ENCODE measurements at regions not wholly inside any gene's neighbourhood (a gene's known extent, or its start where the extent isn't known, plus 50 kb on each side); places are given as distances from the start of the nearest gene placed in this dataset.

GRCh38 chr20:51233345-51233744, 210.4 kb upstream of the KCNG1 start:
- H3K9me3 ChIP-seq = no peaks in the 10 kb centered on the region
- TF ChIP-seq YY1 (IDR thresholded peaks at IDR 0.05; ENCODE audit: low read depth) (no peak), TAF1 (IDR thresholded peaks at IDR 0.05; ENCODE audit: borderline replicate concordance, low read depth, low read length) (no peak), GABPA (IDR thresholded peaks at IDR 0.05; ENCODE audit: low read depth) (no peak), CTCF (IDR thresholded peaks at IDR 0.05) (no peak), RCOR1 (IDR thresholded peaks at IDR 0.05; ENCODE audit: low read length) (no peak), POLR2AphosphoS5 (IDR thresholded peaks at IDR 0.05; ENCODE audit: low read depth, low read length) (no peak), RAD21 (IDR thresholded peaks at IDR 0.05; ENCODE audit: low read length) (no peak)
- TF ChIP-seq, protein P1, sequence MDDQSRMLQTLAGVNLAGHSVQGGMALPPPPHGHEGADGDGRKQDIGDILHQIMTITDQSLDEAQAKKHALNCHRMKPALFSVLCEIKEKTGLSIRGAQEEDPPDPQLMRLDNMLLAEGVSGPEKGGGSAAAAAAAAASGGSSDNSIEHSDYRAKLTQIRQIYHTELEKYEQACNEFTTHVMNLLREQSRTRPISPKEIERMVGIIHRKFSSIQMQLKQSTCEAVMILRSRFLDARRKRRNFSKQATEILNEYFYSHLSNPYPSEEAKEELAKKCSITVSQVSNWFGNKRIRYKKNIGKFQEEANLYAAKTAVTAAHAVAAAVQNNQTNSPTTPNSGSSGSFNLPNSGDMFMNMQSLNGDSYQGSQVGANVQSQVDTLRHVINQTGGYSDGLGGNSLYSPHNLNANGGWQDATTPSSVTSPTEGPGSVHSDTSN (IDR thresholded peaks at IDR 0.05) = no peak
- no peaks in the 10 kb centered on the region for H4K20me1 ChIP-seq (ENCODE audit: insufficient read depth)
- no peak overlapping the region for H3K4me2 ChIP-seq
- no peaks in the 10 kb centered on the region for H3K36me3 ChIP-seq (replicated peaks in 1 of 2; ENCODE audit: control insufficient read depth in 1 of 2, insufficient read depth in 2 of 2, low read length in 1 of 2)
- no peak overlapping the region for H3K27ac ChIP-seq (ENCODE audit: low read depth in 2 of 2, low read length in 1 of 2)
- no peak overlapping the region for H3K9ac ChIP-seq
- no peaks in the 10 kb centered on the region for H3K79me2 ChIP-seq (ENCODE audit: insufficient read depth)
- 48% methylated on average over 6 of the region's 6 CpGs for WGBS (ENCODE audit: low lambda C conversion rate)
- no peaks in the 10 kb centered on the region for H3K9me2 ChIP-seq
- H3K4me3 ChIP-seq (ENCODE audit: low read depth in 2 of 2, low read length in 1 of 2) = no peak overlapping the region
- no peak overlapping the region for H2AFZ ChIP-seq (ENCODE audit: low read depth)
- H3F3A ChIP-seq (replicated peaks; ENCODE audit: insufficient read depth) = no peaks in the 10 kb centered on the region
- no peaks in the 10 kb centered on the region; a peak in 1 of 4 replicates for H3K4me1 ChIP-seq (ENCODE audit: control insufficient read depth in 1 of 2, insufficient read depth in 2 of 2, low read depth in 1 of 2, low read length in 1 of 2)
- no peak for DNase-seq
- POLR2A ChIA-PET = no interaction called here
- peaks cover 15% of the 10 kb centered on the region; the same call in 1 of the 2 replicates for H3K27me3 ChIP-seq (ENCODE audit: insufficient read depth)
- CTCF ChIA-PET = interaction anchor here (1.0 to 1.6 kb wide), 3 partner anchors 12 to 218 kb away, joined by 3 to 6 read pairs (median 3); no protein-coding TSS in a partner anchor

GRCh38 chr20:51230727-51231126, 207.8 kb upstream of the KCNG1 start:
- H4K20me1 ChIP-seq (ENCODE audit: insufficient read depth) = no peaks in the 10 kb centered on the region
- H3K9me2 ChIP-seq = no peaks in the 10 kb centered on the region
- CTCF ChIA-PET = interaction anchor here (1.2 kb wide), 1 partner anchor 21 kb away, joined by 3 read pairs; no protein-coding TSS in a partner anchor
- no peaks in the 10 kb centered on the region for H3K9me3 ChIP-seq
- no peaks in the 10 kb centered on the region for H3K79me2 ChIP-seq (ENCODE audit: insufficient read depth)
- H3K4me1 ChIP-seq (ENCODE audit: control insufficient read depth in 1 of 2, insufficient read depth in 2 of 2, low read depth in 1 of 2, low read length in 1 of 2) = no peaks in the 10 kb centered on the region
- H3K27me3 ChIP-seq (ENCODE audit: insufficient read depth) = peaks cover 15% of the 10 kb centered on the region; the same call in 1 of the 2 replicates
- no peak overlapping the region for H3K4me2 ChIP-seq
- no peak for TF ChIP-seq MXI1 (IDR thresholded peaks at IDR 0.05; ENCODE audit: low read depth, low read length)
- TF ChIP-seq NRF1 (IDR thresholded peaks at IDR 0.05; ENCODE audit: low read depth, low read length) = no peak
- TF ChIP-seq SMC3 (IDR thresholded peaks at IDR 0.05; ENCODE audit: low read depth, low read length) = no peak
- no peak overlapping the region for H3K4me3 ChIP-seq (ENCODE audit: low read depth in 2 of 2, low read length in 1 of 2)
- DNase-seq = no peak
- 64% methylated on average over 10 of the region's 11 CpGs for WGBS (ENCODE audit: low lambda C conversion rate)
- POLR2A ChIA-PET = no interaction called here
- H3K9ac ChIP-seq = no peak overlapping the region
- no peaks in the 10 kb centered on the region for H3F3A ChIP-seq (replicated peaks; ENCODE audit: insufficient read depth)
- no peaks in the 10 kb centered on the region for H3K36me3 ChIP-seq (replicated peaks in 1 of 2; ENCODE audit: control insufficient read depth in 1 of 2, insufficient read depth in 2 of 2, low read length in 1 of 2)
- H3K27ac ChIP-seq (ENCODE audit: low read depth in 2 of 2, low read length in 1 of 2) = no peak overlapping the region
- no peak overlapping the region for H2AFZ ChIP-seq (ENCODE audit: low read depth)

Data from SK-N-SH (cell line).